GM18861 (cell line): ENCODE measurements at regions not wholly inside any gene's neighbourhood (a gene's known extent, or its start where the extent isn't known, plus 50 kb on each side); places are given as distances from the start of the nearest gene placed in this dataset.

Source experiments
- ATAC-seq: cut with Tn5 transposase; IDR thresholded peaks from one replicate; pipeline ENCODE4 v1.9.1; 2021; ENCODE audit not compliant: unreplicated experiment

DNA sequence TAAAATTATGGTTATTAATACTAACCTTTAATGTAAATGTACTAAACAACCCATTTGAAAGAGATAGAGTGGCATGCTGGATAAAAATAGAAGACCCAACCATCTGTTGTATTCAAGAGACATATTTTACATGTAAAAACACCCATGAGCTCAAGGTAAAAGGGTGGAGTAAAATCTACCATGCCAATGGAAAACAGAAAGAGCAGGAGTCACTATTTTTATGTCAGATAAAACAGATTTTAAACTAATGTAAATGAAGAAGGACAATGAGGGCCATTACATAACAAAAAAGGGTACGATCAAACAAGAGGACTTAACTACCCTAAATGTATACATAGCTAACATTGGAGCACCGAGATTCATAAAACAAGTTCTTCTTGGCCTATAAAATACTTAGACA, 66.3 kb downstream of the ITM2A start:
- no peak for ATAC-seq

DNA sequence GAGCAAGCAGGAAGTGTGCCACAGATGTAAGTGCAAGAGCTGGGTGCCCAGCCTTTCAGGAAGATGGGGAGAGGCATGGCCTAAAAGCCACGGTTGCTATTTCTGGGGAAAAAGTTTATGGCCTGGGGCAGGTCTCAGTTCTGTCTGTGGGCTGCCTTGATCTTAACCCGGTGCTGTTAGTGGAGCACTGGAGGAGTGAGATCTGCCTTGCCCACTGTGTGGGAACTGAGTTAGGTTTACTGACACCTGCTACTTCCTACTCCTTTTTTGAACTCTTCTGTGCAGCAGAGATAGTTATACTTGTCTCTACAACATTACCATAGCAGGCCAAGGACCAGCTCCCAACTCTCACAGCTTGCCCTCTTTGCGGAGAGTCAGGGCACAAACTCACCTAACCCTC, 76.5 kb downstream of the ITM2A start:
- no peak for ATAC-seq

DNA sequence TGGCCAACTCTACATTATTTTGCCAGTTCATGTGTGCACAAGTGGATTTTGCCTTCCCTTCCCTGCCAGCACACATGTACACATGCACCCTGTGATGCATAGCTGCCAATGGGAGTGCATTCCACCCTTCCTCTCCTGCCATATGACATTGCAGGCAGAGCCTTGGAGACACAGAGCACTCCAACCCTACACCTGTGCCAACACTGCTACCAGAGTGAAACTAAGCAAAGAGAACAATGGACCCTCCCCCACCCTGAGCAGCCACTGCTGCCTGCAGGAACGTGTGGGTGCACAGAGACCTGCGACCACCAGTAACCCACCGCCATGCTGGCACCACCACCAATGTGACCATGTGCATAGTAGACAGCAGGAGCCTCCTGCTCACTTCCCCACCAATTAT, 78.4 kb downstream of the ITM2A start:
- no peak for ATAC-seq

DNA sequence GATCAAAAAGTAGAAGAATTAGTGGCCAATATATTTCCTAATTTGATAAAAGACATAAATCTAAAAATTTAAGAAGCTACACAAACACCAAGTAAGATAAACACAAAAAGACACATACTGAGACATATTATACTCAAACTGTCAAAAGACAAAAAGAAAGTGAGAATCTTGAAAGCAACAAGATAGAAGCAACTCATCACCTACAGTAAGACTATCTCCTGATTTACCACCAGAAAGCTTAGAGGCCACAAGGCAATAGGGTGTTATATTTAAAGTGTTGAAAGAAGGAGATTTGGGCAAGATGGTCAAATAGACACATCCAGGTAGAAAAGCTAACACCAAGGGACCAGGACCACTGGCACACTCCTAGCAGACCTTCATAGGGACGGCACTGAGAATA, 79.4 kb downstream of the ITM2A start:
- no peak for ATAC-seq

DNA sequence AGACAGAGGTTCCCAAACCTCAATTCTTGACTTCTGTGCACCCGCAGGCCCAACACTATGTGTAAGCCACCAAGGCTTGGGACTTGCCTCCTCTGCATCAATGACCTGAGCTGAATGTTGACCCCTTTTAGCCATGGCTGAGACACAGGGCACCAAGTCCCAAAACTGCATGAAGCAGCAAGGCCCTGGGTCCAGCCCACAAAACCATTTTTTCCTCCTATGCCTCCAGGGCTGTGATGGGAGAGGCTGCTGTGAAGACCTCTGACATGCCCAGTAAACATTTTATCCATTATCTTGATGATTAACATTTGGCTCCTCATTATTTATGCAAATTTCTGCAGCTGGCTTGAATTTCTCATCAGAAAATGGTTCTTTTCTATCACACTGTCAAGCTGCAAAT, 85.4 kb downstream of the ITM2A start:
- no peak for ATAC-seq

DNA sequence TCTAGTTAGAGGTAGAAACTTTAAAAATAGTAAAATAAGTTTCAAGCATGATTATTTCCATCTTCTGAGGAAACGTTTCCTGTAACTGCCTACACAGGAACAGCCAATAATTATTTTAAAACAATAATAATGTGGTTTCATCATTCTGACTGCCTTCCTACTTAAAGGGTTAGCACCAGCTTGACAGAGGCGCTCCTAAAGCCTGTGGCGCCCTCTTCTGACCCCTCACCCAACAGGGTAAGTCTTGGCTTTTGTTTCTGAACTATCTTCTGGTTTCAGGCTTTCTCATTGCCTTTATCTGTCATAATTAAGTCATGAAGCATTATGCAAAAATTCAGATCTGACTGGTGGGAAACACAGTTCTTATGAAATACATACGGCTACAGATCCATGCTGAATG, 96.7 kb downstream of the ITM2A start:
- peak; percentile 95 for ATAC-seq

DNA sequence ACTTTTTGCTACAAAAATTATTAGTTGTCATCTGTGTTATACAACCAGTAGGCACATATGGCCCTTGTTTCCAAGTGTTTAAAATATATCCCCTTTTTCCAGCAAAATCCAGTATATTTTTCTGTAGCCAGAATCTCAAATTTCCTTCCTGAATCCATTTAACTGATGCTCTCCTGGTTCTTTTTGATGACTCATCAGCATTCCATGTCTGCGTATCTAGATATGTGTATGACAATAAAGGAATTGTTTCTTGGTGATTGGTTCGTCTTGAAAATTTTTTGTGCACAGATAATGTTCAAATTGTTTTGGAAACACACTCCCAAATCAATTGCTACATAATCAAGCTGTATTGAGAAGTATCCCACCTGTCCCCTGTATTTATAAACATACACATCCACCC, 98.3 kb downstream of the ITM2A start:
- no peak for ATAC-seq

DNA sequence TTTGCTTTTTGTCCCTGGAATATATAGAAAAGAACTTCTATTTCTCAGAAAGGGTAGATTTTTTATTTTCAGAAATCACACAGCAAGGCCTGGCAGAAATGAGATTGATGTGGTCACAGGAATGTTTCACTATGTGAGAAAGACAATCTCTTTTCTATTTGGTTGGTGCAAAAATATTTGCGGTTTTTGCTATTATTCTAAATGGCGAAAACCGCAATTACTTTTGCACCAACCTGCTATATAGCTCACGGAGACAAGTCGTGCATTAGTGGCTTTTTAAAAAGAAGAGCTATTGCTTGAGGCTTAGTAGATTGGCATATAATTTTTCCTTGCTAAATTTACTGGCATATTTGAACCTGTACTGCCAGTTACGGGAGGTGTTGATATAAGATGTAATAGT, 100.4 kb downstream of the ITM2A start:
- ATAC-seq = no peak

DNA sequence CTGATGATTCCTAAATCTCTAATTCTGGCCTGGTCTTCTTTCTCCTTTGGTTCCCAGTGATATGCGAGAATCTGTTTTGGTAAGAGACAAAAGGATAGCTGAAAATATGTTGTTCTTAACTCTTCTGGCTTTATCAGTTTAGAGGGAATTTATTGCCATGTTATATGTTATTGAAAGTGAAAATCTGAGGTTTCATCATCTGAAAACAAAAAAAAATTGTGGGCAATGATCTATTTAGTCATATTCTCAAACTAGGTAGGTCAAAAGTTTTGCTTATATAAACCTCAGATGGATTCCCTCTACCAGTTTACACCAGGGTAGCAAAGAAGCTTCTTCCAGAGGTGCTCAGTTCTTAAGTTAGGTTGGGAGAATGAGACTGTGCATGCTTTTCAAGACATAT, 103.6 kb downstream of the ITM2A start:
- ATAC-seq = no peak

DNA sequence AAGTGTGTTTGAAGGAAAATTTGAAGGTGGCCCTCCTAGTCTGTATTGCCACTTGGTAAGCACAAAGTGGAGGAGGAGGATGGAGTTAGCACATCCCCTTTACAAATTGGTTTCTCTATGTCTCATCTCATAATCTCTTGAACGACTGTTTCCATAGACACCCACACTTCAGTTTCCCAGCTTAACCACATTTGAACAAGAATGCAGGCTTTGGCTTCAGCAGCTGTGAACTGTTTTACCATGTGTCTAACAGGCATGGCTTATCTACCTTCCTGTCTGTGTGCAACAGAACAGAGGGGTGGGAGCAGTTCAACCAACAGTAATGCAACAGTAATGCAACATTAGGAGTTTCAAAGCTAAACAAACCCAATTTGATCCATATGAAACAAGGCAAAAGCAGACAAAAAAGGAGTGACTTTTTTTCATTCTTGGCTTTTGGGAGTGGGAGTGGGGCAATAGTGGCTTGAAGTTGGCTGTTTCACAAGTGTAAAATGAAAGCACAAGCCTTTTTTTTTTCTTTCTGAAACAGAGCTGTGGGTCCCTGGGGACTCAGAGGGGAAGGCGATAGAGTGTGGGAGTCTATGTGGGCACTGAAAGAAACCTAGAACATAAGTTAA, 108.0 kb downstream of the ITM2A start:
- peak; percentile 87 for ATAC-seq

DNA sequence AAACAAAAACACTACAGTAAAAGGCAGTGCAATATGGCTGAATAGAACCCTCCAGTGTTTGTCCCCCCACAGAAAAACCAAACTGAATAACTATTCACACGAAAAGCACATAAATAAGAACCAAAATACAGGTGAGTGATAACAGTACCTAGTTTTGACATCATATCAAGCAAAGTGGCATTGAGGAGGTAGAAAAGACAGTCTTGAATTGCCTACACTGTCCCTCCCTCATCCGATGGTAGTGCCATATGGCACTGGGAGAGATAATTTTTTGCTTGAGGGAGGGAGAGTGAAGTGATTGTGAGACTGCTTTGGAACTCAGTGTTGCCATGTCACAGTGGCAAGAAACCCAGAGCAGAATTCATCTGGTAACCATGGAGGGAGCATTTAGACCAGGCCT, 99.2 kb downstream of the GPR174 start:
- ATAC-seq = no peak

DNA sequence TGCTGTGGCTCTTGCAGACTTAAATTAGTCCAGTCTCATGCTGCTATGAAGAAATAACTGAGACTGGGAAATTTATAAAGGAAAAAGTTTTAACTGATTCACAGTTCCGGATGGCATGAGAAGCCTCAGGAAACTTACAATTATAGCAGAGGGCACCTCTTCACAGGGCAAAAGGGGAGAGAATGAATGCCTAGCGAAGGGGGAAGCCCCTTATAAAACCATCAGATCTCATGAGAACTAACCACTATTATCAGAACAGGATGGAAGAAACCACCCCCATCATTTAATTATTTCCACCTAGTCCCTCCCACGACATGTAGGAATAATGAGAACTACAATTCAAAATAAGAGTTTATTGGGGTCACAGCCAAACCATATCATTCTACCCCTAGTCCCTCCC, 91.4 kb downstream of the GPR174 start:
- no peak for ATAC-seq

DNA sequence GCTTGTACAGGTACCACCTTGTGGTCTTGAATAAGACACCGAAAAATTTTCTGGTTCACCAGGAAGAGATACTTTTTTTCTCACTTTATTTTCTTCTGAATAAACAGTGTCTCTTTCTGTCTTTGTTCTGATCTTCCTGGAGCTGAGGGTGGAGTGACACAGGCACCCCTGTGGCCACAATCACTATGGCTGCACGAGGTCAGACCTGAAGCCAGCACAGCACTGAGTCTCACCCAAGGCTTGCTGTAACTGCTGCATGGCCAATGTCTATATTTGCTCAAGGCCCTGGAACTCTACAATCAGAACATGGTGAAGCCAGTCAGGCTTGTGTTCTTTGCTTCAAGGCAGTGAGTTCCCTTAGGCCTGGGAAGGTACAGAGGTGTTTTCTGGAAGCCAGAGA, 87.2 kb downstream of the GPR174 start:
- ATAC-seq = no peak
